Activated naive CD8-positive, alpha-beta T cell treated with anti-CD3 and anti-CD28 coated beads, Interleukin-2, amount 50 U/mL, for 24 hours (primary cell): ENCODE measurements at regions not wholly inside any gene's neighbourhood (a gene's known extent, or its start where the extent isn't known, plus 50 kb on each side); places are given as distances from the start of the nearest gene placed in this dataset.
"Not testable (repeated sequence)": the region's sequence is repeated elsewhere in the genome, so short reads cannot be mapped to it uniquely, and the experiment has no call there.

Experiments
- ATAC-seq: fragments of 150-1000 bp; cut with Tn5 transposase; one replicate; pipeline ENCODE4 v1.10.0; 2021
- DNase-seq: peaks from one replicate; pipeline ENCODE4 v3.0.0; 2021
- H3K27ac Mint-ChIP-seq: one replicate; pipeline ENCODE4 v1.8.0; 2021; ENCODE audit warnings: mild to moderate bottlenecking, mixed read lengths
- H3K27me3 Mint-ChIP-seq: one replicate; pipeline ENCODE4 v1.8.0; 2021; ENCODE audit warnings: mixed read lengths
- H3K36me3 Mint-ChIP-seq: one replicate; pipeline ENCODE4 v1.8.0; 2021; ENCODE audit warnings: low read depth, mixed read lengths
- H3K4me1 Mint-ChIP-seq: one replicate; pipeline ENCODE4 v1.8.0; 2021; ENCODE audit warnings: mixed read lengths
- H3K4me3 Mint-ChIP-seq: one replicate; pipeline ENCODE4 v1.8.0; 2021; ENCODE audit warnings: mild to moderate bottlenecking, moderate library complexity, mixed read lengths
- H3K9me3 Mint-ChIP-seq: one replicate; pipeline ENCODE4 v1.8.0; 2021; ENCODE audit warnings: mixed read lengths

DNA sequence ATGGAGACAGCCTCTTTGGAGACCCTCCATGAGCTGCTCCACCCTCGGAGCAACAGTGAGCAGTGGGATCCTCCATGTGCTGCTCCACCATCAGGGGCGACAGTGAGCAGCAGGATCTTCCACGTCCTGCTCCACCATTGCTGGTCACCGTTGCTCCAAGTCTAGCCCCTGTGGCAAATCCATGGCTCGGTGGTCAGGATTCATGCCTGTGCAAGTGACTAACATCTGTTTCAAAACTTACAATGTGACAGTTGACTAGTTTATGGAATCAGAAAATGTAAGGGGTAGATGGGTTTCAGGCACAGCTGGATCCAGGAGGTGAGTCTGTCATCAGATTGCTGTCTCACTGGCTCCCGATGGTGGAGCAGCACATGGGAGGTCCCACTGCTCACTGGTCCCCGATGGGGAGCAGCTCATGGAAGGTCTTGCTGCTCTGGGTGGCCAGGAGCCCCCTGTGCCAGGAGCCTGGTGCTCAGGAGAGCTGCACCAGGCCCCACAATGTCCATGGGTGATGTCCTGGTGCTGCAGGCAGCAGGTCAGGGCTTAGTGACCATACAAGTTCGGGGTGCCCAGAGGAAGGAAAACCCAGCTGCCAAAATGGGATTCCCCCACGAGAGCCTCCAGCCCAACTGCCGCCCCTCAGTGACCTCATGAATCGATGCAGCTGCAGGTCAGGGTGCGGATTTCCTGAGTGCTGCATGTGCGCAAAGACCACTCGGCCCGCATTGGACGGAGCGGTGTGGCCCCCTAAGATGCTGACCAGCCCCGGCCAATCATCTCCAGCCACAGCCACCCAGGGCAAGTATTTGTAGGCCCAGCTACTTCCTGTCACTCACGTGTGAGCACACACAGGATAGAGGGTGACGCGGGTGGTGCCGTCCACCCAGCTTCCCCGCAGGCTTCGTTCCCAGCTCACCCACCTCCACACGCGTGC is 116.5 kb upstream of the OTOS start:
- Mint-ChIP-seq H3K36me3 (no peaks in the 10 kb centered on the region), H3K4me3 (no peak overlapping the region), H3K9me3 (peaks cover 4% of the 10 kb centered on the region), H3K27me3 (peaks cover 2% of the 10 kb centered on the region), H3K4me1 (no peaks in the 10 kb centered on the region), H3K27ac (no peak overlapping the region)
- DNase-seq, result no peak
- ATAC-seq, result no peak

DNA sequence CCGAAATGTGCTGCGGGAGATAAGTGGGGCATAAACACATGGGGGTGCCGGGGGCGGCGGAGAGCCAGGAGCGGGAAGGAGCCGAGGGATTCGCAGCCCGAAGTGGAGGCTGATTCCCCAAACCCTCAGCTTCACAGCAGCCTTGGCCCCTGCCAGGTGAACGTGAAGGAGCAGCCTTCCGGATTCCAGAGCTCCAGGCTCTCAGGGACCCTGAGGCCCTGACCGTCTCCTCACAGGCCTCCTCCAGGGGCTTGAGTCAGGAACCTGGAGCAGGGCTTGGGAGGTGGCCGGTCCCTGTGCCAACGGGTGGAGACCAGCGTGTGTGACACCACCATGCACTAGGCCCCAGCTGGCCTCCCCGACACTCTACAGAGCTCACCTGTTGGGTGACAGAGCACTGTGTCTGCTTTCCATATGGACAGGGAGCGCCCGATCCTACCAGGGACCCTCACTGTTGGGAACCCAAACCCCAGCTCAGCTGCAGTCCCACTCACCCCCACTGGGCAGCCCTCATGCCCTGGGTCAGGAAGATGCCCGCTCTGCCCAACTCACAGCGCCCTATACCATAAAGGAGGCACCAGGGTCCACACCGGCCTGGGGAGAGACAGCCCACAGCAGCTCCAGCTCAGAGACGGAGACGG is 117.6 kb upstream of the OTOS start:
- H3K9me3 Mint-ChIP-seq, result peaks cover 11% of the 10 kb centered on the region
- H3K27ac Mint-ChIP-seq, result no peak overlapping the region
- H3K36me3 Mint-ChIP-seq, result peaks cover 2% of the 10 kb centered on the region
- no peaks in the 10 kb centered on the region for H3K4me1 Mint-ChIP-seq
- DNase-seq (no peak), ATAC-seq (no peak)
- H3K27me3 Mint-ChIP-seq, result peaks cover 2% of the 10 kb centered on the region
- H3K4me3 Mint-ChIP-seq, result no peak overlapping the region

DNA sequence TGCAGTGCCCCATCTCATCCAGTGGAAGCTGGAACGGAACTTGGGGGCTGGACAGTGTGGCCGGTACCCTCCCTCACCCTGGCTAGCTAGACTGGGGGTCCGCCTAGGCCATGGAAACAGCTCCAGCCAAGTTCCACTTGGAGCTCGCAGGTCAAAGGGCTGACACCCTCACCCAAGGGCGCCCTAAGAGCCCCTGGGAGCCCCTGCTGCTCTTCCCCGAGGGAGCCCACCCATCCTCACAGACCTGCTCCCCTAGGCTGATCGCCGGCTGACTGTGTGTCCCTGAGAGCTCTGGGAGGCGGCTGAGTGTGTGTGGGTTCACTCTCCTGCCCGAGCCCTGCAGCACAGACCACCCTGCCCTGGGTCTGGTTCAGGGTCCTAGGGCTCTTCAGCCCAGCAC is 118.2 kb upstream of the OTOS start:
- DNase-seq (no peak), ATAC-seq (no peak)
- Mint-ChIP-seq H3K36me3 (peaks cover 2% of the 10 kb centered on the region), H3K9me3 (peaks cover 17% of the 10 kb centered on the region), H3K4me1 (no peaks in the 10 kb centered on the region), H3K4me3 (no peak overlapping the region), H3K27ac (no peak overlapping the region), H3K27me3 (peaks cover 2% of the 10 kb centered on the region)

DNA sequence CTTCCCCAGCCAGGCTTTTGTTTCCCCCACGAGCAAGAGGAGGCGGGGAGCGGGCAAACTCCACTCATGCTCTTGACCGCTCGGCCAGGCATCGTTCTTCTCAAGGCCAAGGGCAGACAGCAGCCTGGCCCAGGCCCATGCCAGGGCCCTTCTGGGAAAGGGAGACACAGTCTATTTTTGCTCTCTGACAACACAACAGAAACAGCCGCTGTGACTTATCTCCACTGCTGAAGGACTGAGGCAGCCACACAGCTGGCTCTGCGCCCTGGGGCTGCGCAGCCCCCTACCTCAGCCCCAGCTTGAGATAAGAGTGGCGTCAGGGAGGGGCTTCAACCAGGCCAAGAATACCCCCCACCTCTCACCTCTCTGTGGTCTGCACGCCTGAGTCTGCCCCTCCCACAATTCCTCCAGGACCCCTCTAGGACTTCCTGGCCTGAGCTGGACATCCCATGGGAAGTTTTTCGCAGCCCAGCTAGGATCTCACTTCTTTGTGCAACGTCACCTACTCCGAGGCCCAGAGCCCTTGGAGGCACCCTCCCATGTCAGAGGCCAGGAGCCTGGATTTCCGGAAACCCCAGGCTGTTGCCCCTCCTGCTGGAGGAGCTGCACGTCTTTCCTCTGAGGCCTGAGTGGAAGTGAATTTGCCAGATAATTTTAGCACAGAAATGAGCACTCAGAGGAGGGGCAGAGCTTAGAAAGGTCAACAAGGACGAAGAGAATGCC is 118.9 kb upstream of the OTOS start:
- H3K4me3 Mint-ChIP-seq, result no peak overlapping the region
- H3K9me3 Mint-ChIP-seq, result peaks cover 20% of the 10 kb centered on the region
- H3K36me3 Mint-ChIP-seq, result peaks cover 2% of the 10 kb centered on the region
- H3K27ac Mint-ChIP-seq, result no peak overlapping the region
- peaks cover 2% of the 10 kb centered on the region for H3K27me3 Mint-ChIP-seq
- H3K4me1 Mint-ChIP-seq, result no peaks in the 10 kb centered on the region
- ATAC-seq, result no peak
- no peak for DNase-seq

DNA sequence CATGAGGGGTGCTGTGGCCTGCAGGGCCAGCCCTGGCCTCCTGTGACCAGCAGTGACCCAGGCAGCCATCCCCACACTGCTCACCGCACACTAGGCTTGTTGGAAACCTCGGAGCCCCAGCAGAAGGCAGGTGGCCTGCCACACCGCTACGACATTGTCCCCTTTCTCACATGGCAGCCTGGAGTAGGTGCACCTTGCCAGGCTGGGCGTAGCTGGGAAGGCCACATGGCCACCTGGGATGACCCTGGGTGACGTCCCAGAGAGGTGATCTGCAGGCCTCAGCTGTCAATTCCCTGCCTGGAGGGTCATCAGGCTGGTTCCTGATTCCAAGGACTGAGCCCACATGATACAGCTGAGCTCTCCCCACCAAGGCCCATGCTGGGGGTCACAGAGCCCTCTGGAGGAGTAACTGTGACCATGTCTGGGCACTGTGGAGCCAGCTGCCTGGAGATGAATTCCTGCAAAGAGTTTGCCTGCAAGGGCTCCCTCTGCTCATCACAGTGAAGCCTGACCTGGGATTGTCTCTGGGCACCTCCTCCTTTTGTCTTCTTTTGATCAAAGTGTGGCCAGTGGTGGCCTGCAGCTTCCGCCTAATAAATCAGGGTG is 119.6 kb upstream of the OTOS start:
- Mint-ChIP-seq H3K36me3 (peaks cover 2% of the 10 kb centered on the region), H3K4me1 (no peaks in the 10 kb centered on the region), H3K27me3 (peaks cover 2% of the 10 kb centered on the region), H3K4me3 (no peak overlapping the region), H3K27ac (no peak overlapping the region), H3K9me3 (peaks cover 20% of the 10 kb centered on the region)
- DNase-seq (no peak), ATAC-seq (no peak)

DNA sequence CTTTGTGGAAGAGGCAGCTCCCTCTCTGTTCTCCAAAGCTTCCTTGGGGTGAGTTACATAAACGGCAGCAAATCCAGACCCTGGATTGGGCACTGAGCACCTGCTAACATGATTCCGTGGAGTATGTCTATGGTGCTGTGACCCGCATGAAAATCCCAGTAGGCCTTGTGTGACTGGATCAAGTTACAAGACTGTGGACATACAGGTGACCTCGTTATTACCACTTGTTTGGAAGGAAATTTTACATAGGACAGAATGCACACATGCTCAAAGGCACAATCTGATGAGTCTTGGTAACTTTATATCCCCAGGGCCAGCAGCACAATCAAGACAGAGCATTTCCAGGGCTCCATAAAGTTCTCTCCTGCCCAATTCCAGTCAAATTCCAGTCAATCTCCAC is 120.2 kb upstream of the OTOS start:
- ATAC-seq (no peak), DNase-seq (no peak)
- Mint-ChIP-seq H3K4me1 (no peaks in the 10 kb centered on the region), H3K27ac (no peak overlapping the region), H3K4me3 (no peak overlapping the region), H3K9me3 (peaks cover 20% of the 10 kb centered on the region), H3K27me3 (peaks cover 3% of the 10 kb centered on the region), H3K36me3 (peaks cover 2% of the 10 kb centered on the region)

DNA sequence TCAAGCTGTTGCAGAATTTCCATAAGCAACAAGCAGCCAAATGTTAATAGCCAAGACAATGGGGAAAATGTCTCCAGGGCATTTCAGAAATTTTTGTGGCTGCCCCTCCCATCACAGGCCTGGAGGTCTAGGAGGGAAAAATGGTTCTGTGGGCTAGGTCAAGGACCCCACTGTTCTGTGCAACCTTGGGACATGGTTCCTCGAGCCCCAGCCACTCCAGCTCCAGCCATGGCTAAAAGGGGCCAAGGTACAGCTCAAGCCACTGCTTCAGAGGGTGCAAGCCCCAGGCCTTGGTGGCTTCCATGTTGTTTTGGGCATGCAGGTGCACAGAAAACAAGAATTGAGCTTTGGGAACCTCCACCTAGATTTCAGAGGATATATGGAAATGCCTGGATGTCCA is 122.1 kb upstream of the OTOS start:
- not testable (repeated sequence) for DNase-seq, H3K4me3 Mint-ChIP-seq, H3K4me1 Mint-ChIP-seq, ATAC-seq, H3K27ac Mint-ChIP-seq, H3K36me3 Mint-ChIP-seq
- Mint-ChIP-seq H3K9me3 (peaks cover 20% of the 10 kb centered on the region), H3K27me3 (peaks cover 16% of the 10 kb centered on the region)

DNA sequence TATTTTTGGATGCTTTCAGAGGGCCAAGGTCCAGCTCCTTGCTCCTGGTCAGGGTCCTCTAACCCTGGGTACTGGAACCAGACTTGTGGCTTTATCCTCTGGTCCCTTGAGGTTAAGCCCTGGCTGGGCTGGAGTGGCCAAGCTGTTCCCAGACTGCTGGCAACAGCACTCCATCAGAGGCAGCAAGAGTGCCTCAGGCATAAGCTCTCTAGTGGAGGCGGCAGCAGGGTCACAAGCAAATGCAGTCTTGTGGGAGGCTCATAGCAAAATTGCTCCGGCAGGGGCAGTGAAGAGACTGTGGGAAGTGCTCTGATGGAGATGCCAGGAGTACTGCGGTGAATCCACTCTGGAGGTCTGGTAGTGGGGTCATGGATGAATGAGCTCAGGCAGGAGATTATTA is 128.9 kb upstream of the OTOS start:
- Mint-ChIP-seq H3K27me3 (peaks cover 55% of the 10 kb centered on the region), H3K27ac (no peak overlapping the region), H3K4me1 (no peaks in the 10 kb centered on the region), H3K36me3 (peaks cover 8% of the 10 kb centered on the region), H3K9me3 (peaks cover 18% of the 10 kb centered on the region), H3K4me3 (no peak overlapping the region)
- ATAC-seq (no peak), DNase-seq (no peak)

DNA sequence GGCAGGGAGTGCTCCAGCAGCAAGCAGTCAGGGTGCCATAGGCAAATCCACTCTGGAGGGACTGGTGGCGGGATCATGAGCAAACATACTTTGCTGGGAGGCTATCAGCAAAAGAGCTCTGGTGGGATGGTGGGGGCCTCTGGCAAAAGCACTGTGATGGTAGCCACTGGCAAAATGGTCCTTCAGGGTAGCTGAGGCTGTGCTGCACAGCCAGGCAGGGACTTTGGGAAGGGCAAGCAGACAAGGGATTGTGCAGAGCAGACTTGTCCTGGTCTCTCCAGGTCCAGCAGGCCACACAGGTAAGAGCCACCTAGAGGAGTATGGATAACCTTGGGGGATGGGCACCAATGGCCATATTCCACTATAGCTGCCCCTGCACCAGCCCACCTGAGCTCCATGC is 129.4 kb upstream of the OTOS start:
- Mint-ChIP-seq H3K9me3 (peaks cover 18% of the 10 kb centered on the region), H3K27ac (no peak overlapping the region), H3K4me1 (no peaks in the 10 kb centered on the region), H3K36me3 (peaks cover 8% of the 10 kb centered on the region), H3K4me3 (no peak overlapping the region), H3K27me3 (peaks cover 60% of the 10 kb centered on the region)
- DNase-seq (no peak), ATAC-seq (no peak)

DNA sequence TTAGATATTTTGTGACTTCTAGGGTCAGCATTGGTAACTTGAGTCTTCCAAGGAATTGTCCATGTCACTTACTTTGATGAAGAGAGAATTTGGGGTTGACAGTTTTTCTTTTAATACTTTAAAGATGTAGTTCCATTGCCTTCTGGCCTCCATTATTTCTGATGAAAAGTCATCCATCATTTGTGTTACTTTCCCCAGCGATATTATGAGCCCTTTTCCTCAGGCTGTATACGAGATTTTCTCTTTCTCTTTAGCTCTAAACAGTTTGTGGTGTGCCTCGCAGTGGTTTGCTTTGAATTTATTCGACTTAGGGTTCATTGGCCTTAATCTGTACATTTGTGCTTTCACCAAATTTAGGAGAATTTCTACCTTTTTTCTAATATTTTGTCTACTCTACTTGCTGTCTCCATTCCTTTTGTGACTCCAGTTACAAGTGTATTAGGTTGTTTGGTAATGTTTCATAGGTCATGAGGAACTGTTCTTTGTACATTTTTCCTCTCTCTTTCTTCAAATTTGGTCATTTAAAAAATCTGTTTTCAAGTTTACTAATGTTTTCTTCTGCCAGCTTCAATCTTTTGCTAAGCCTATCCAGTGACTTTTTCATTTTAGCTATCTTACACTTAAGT is 131.4 kb upstream of the OTOS start:
- DNase-seq, result no peak
- no peak overlapping the region for H3K27ac Mint-ChIP-seq
- no peaks in the 10 kb centered on the region for H3K4me1 Mint-ChIP-seq
- H3K36me3 Mint-ChIP-seq, result peaks cover 8% of the 10 kb centered on the region
- H3K4me3 Mint-ChIP-seq, result no peak overlapping the region
- H3K9me3 Mint-ChIP-seq, result peaks cover 18% of the 10 kb centered on the region
- H3K27me3 Mint-ChIP-seq, result peaks cover 66% of the 10 kb centered on the region
- ATAC-seq, result no peak

DNA sequence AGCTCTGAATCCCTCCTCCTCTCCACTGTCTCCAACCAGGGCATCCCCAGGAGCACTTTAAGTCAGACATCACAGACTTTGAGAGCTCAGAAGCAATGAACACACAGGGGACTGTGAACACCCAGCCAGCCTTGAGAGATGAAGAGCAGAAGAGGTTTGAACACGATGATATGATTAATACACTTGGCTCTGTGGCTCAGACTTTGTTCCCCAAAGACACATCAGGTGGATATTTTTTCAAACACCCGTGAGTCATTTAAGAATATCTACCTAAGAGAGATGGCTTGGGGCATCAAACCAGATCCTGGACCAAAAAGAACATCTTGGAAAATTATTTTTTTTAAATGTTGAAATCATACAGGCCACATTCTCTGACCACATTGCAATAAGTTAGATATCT is 134.9 kb upstream of the OTOS start:
- Mint-ChIP-seq H3K36me3 (peaks cover 8% of the 10 kb centered on the region), H3K9me3 (peaks cover 18% of the 10 kb centered on the region), H3K27ac (no peak overlapping the region), H3K4me1 (no peaks in the 10 kb centered on the region), H3K27me3 (peaks cover 71% of the 10 kb centered on the region), H3K4me3 (no peak overlapping the region)
- DNase-seq (no peak), ATAC-seq (no peak)

DNA sequence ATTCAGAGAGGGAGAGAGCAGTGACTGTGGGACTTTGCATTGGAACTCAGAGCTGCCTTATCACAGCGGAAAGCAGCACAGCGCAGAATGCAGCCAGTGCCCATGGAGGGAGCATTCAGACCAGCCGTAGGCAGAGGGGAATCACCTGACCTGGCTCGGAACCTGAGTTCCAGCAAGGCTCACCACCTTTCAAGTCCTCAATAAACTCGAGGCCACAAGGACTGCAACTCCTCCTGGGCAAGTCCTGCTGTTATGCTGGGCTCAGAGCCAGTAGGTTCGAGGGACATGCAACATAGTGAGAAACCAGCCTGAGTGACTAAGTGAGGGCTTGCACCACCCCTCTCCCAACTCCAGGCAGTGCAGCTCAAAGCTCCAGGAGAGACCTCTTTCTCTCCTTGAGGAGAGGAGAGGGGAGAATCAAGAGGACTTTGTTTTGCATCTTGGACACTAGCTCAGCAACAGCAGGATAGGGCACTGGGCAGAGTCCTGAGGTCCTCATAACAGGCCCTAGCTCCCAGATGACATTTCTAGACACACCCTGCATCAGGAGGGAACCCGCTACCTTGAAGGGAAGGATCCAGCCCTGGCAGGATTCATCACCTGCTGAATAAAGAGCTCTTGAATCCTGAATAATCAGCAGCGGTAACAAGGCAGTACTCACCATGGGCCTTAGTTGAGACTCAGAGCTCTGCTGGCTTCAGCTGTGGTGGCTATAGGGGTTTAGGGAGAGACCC is 136.8 kb upstream of the OTOS start:
- DNase-seq (no peak), ATAC-seq (no peak)
- peaks cover 64% of the 10 kb centered on the region for H3K27me3 Mint-ChIP-seq
- H3K9me3 Mint-ChIP-seq, result peaks cover 8% of the 10 kb centered on the region
- peaks cover 4% of the 10 kb centered on the region for H3K36me3 Mint-ChIP-seq
- H3K4me3 Mint-ChIP-seq, result no peak overlapping the region
- no peak overlapping the region for H3K27ac Mint-ChIP-seq
- no peaks in the 10 kb centered on the region for H3K4me1 Mint-ChIP-seq

DNA sequence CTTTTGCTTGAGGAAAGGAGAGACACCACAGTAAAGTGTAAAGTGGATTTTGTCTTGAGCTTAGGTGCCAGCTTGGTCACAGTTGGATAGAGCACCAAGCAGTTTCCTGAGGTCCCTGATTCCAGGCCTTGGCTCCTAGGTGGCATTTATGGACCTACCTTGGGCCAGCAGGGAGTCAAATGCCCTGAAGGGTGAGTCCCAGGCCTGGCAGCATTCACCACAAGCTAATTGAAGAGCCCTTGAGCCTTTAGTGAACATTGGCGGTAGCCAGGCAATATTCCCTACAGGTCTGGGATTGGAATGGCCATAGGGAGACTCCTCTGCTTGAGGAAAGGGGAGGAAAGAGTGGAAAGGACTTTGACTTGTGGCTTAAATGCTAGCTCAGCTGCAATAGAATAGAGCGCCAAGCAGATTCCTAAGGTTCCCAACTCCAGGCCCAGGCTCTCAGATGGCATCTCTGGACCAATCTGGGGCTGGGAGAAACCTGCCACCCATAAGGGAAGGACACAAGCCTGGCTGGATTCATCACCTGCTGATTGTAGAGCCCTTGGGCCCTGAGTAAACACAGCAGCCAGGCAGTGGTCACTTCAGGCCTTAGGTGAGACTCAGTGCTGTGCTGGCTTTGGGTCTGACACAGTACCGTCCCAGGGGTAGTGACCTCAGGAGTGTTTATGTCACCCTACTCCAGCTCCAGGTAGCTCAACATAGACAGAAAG is 137.5 kb upstream of the OTOS start:
- no peak for ATAC-seq
- DNase-seq, result no peak
- H3K36me3 Mint-ChIP-seq, result no peaks in the 10 kb centered on the region
- H3K27ac Mint-ChIP-seq, result no peak overlapping the region
- no peak overlapping the region for H3K4me3 Mint-ChIP-seq
- H3K9me3 Mint-ChIP-seq, result peaks cover 2% of the 10 kb centered on the region
- H3K27me3 Mint-ChIP-seq, result peaks cover 61% of the 10 kb centered on the region
- no peaks in the 10 kb centered on the region for H3K4me1 Mint-ChIP-seq
